ENCODE measurements at regions not wholly inside any gene's neighbourhood (a gene's known extent, or its start where the extent isn't known, plus 50 kb on each side); places are given as distances from the start of the nearest gene placed in this dataset.

- TF ChIP-seq CTCF (IDR thresholded peaks at IDR 0.05) (no peak), POLR2AphosphoS5 (IDR thresholded peaks at IDR 0.05) (no peak), POLR2A (IDR thresholded peaks at IDR 0.05) (no peak)
- Histone ChIP-seq H3K27me3 (replicated peaks; ENCODE audit: insufficient read depth) (no peaks in the 10 kb centered on the region), H3K4me1 (replicated peaks) (no peaks in the 10 kb centered on the region), H3K27ac (no peak overlapping the region), H3K4me3 (no peak overlapping the region), H3K36me3 (no peaks in the 10 kb centered on the region), H3K9me3 (no peaks in the 10 kb centered on the region)
- WGBS = 52% methylated on average over 3 of the region's 3 CpGs
- DNase-seq (ENCODE audit: low spot score) = no peak
- intact Hi-C loops (cut with DNase I) = no loop called here
These were observed 125.7 kb upstream of the NEBL start for GRCh38 chr10:21022821-21023220.

DNA sequence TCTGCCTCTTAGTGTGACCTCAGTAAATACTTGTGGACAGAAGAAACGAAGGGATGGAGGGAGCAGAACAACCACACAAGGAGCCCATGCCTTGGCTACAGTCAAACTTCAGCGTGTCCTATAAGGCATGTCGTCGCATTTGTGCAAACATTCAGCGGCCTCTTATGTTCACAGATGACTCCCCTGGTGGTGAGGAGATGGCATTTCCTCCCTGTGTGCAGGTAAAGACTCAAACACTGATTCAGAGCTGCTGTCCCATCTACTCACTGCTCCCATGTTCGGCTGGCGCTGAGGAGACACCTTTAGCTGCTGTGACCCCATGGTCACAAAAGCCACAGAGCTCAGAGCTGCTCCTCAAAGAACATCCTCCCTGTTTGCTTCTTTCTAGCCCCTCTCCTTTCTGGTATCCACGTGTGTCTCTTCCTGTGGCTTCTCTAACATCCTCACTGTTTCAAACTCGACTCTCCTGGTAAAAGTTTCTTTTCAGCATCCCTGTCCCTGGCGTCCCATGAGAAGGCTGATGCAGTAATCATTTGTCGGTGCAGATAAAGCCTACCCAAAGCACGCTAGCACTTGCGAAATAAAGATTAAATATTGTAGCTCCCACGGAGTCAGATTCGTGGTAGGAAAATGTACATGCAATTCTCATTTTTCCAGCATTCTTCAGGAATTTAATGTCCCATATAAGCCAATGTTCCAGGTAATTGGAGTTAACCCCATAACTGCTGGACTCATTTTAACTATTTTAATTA is 124.9 kb upstream of the NEBL start:
- Histone ChIP-seq H3K4me1 (replicated peaks) (no peaks in the 10 kb centered on the region), H3K4me3 (no peak overlapping the region), H3K27me3 (replicated peaks; ENCODE audit: insufficient read depth) (no peaks in the 10 kb centered on the region), H3K36me3 (no peaks in the 10 kb centered on the region), H3K9me3 (no peaks in the 10 kb centered on the region), H3K27ac (no peak overlapping the region)
- no peak for DNase-seq (ENCODE audit: low spot score)
- 76% methylated on average over 15 of the region's 15 CpGs for WGBS
- intact Hi-C loops (cut with DNase I) = no loop called here
- no peak for TF ChIP-seq CTCF (IDR thresholded peaks at IDR 0.05)
- TF ChIP-seq POLR2AphosphoS5 (IDR thresholded peaks at IDR 0.05) = no peak
- no peak for TF ChIP-seq POLR2A (IDR thresholded peaks at IDR 0.05)

DNA sequence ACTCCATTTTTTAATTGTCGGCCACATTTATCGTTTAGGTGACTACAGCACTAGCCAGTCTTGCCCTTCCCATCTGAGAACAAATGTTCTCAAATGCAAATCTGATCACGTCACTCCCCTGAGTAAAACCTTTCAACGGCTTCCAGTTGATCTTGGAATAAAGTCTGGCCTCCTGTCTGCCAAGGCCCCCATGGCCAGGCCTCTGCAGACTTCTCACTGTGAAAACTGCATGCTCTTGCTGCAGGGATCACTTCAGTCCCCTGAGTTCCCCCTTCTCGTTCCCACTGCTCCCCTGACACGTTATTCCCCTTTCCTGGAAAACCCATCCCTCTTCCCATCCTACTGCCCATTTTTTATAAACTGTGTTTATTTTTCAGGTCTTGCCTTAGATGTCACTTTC is 124.1 kb upstream of the NEBL start:
- no peaks in the 10 kb centered on the region for H3K4me1 ChIP-seq (replicated peaks)
- no peaks in the 10 kb centered on the region for H3K36me3 ChIP-seq
- H3K27ac ChIP-seq = no peak overlapping the region
- TF ChIP-seq POLR2A (IDR thresholded peaks at IDR 0.05) (no peak), CTCF (IDR thresholded peaks at IDR 0.05) (no peak), POLR2AphosphoS5 (IDR thresholded peaks at IDR 0.05) (no peak)
- H3K27me3 ChIP-seq (replicated peaks; ENCODE audit: insufficient read depth) = no peaks in the 10 kb centered on the region
- no peaks in the 10 kb centered on the region for H3K9me3 ChIP-seq
- H3K4me3 ChIP-seq = no peak overlapping the region
- 90% methylated on average over 6 of the region's 6 CpGs for WGBS
- intact Hi-C loops (cut with DNase I) = no loop called here
- DNase-seq (ENCODE audit: low spot score) = no peak

GRCh38 chr10:21020545-21020944 is 123.4 kb upstream of the NEBL start:
- WGBS = over 99% methylated on average over 7 of the region's 7 CpGs

More at GRCh38 chr10:21020545-21020944, 123.4 kb upstream of the NEBL start:
- Histone ChIP-seq H3K27me3 (replicated peaks; ENCODE audit: insufficient read depth) (no peaks in the 10 kb centered on the region), H3K36me3 (no peaks in the 10 kb centered on the region), H3K4me3 (no peak overlapping the region), H3K27ac (no peak overlapping the region), H3K9me3 (no peaks in the 10 kb centered on the region), H3K4me1 (replicated peaks) (no peaks in the 10 kb centered on the region)
- intact Hi-C loops (cut with DNase I) = no loop called here
- no peak for DNase-seq (ENCODE audit: low spot score)
- TF ChIP-seq CTCF (IDR thresholded peaks at IDR 0.05) (peak in 1 of 4 experiments; percentile 3), POLR2A (IDR thresholded peaks at IDR 0.05) (no peak), POLR2AphosphoS5 (IDR thresholded peaks at IDR 0.05) (no peak)
